ENCODE measurements at regions not wholly inside any gene's neighbourhood (a gene's known extent, or its start where the extent isn't known, plus 50 kb on each side); places are given as distances from the start of the nearest gene placed in this dataset.

GRCh38 chr14:94681300-94682060 lies 69.3 kb downstream of the SERPINA3 start (continued):
- TF ChIP-seq DBP (CRISPR knock-in tag; IDR thresholded peaks at IDR 0.05; ENCODE audit: not compliant biosample characterization) (no peak), NR2F6 (IDR thresholded peaks at IDR 0.05) (no peak), NR2F6 (CRISPR knock-in tag; IDR thresholded peaks at IDR 0.05) (peak; percentile 18; the same call in 1 of the 2 replicates), SMAD1 (CRISPR knock-in tag; IDR thresholded peaks at IDR 0.05; ENCODE audit: borderline replicate concordance, low read depth) (no peak), ELK4 (CRISPR knock-in tag; IDR thresholded peaks at IDR 0.05; ENCODE audit: borderline replicate concordance) (no peak), ZNF343 (CRISPR knock-in tag; IDR thresholded peaks at IDR 0.05) (0 out of 2 replicates have a peak, but pooled peaks have one; percentile 7), ATF1 (CRISPR knock-in tag; IDR thresholded peaks at IDR 0.05) (peak; percentile 79; the same call in 1 of the 2 replicates), SNAPC5 (CRISPR knock-in tag; IDR thresholded peaks at IDR 0.05; ENCODE audit: borderline replicate concordance) (no peak), ZBTB10 (CRISPR knock-in tag; IDR thresholded peaks at IDR 0.05; ENCODE audit: borderline replicate concordance) (no peak), ZBTB46 (CRISPR knock-in tag; IDR thresholded peaks at IDR 0.05; ENCODE audit: borderline replicate concordance) (no peak), ZNF329 (CRISPR knock-in tag; IDR thresholded peaks at IDR 0.05; ENCODE audit: low read depth) (peak; percentile 100), U2AF2 (IDR thresholded peaks at IDR 0.05; ENCODE audit: low read depth, low read length) (no peak), ZNF616 (CRISPR knock-in tag; IDR thresholded peaks at IDR 0.05; ENCODE audit: low read depth) (peak; percentile 27; the same call in 1 of the 2 replicates), TBX2 (CRISPR knock-in tag; IDR thresholded peaks at IDR 0.05; ENCODE audit: borderline replicate concordance) (0 out of 2 replicates have a peak, but pooled peaks have one; percentile 13), ARID3A (IDR thresholded peaks at IDR 0.05; ENCODE audit: low read depth, low read length) (peak; percentile 61; the same call in 1 of the 2 replicates), SALL1 (CRISPR knock-in tag; IDR thresholded peaks at IDR 0.05) (peak; percentile 54), KDM5B (CRISPR knock-in tag; IDR thresholded peaks at IDR 0.05; ENCODE audit: borderline replicate concordance) (0 out of 2 replicates have a peak, but pooled peaks have one; percentile 33), REPIN1 (CRISPR knock-in tag; IDR thresholded peaks at IDR 0.05; ENCODE audit: borderline replicate concordance, low read depth) (peak; percentile 78; the same call in 1 of the 2 replicates), NCOR1 (IDR thresholded peaks at IDR 0.05; ENCODE audit: borderline replicate concordance, low read length) (peak; percentile 26), MAF1 (CRISPR knock-in tag; IDR thresholded peaks at IDR 0.05; ENCODE audit: borderline replicate concordance) (no peak), KLF12 (CRISPR knock-in tag; IDR thresholded peaks at IDR 0.05; ENCODE audit: borderline replicate concordance) (no peak)

Data from HepG2 (cell line).